ACC112 (cell line): ENCODE measurements at regions not wholly inside any gene's neighbourhood (a gene's known extent, or its start where the extent isn't known, plus 50 kb on each side); places are given as distances from the start of the nearest gene placed in this dataset.
"Not testable (repeated sequence)": the region's sequence is repeated elsewhere in the genome, so short reads cannot be mapped to it uniquely, and the experiment has no call there.

Source experiments
- H2AFZ ChIP-seq: fragments of 200-600 bp; sonication (generic); one replicate; pipeline ENCODE4 v1.6.0; 2017; ENCODE audit warnings: antibody characterized with exemption, low read length; ENCODE audit not compliant: unreplicated experiment
- H3K27ac ChIP-seq: fragments of 200-600 bp; sonication (generic); 2 replicates; pipeline ENCODE4 v1.5.1; 2014; ENCODE audit warnings: low read depth, mild to moderate bottlenecking, antibody characterized with exemption, low read length, moderate library complexity
- H3K27me3 ChIP-seq: fragments of 200-600 bp; sonication (generic); 2 replicates; pipeline ENCODE4 v1.6.1; 2014; ENCODE audit warnings: mild to moderate bottlenecking, antibody characterized with exemption, low read length, moderate library complexity, mixed read lengths; ENCODE audit not compliant: insufficient read depth
- H3K36me3 ChIP-seq: fragments of 200-600 bp; sonication (generic); 2 replicates; pipeline ENCODE4 v1.6.1; 2016; ENCODE audit warnings: mild to moderate bottlenecking, antibody characterized with exemption, low read length, moderate library complexity, mixed read lengths; ENCODE audit not compliant: insufficient read depth
- H3K4me1 ChIP-seq: fragments of 200-600 bp; sonication (generic); one replicate; pipeline ENCODE4 v1.6.1; 2016; ENCODE audit warnings: low read length, mixed read lengths; ENCODE audit not compliant: insufficient read depth, unreplicated experiment, control insufficient read depth
- H3K4me3 ChIP-seq: fragments of 200-600 bp; sonication (generic); 2 replicates; pipeline ENCODE4 v1.5.1; 2014; ENCODE audit warnings: mild to moderate bottlenecking, low read depth, low read length
- H3K79me2 ChIP-seq: fragments of 200-600 bp; sonication (generic); one replicate; pipeline ENCODE4 v1.6.0; 2016; ENCODE audit warnings: low read length; ENCODE audit not compliant: control insufficient read depth, unreplicated experiment, insufficient read depth

DNA sequence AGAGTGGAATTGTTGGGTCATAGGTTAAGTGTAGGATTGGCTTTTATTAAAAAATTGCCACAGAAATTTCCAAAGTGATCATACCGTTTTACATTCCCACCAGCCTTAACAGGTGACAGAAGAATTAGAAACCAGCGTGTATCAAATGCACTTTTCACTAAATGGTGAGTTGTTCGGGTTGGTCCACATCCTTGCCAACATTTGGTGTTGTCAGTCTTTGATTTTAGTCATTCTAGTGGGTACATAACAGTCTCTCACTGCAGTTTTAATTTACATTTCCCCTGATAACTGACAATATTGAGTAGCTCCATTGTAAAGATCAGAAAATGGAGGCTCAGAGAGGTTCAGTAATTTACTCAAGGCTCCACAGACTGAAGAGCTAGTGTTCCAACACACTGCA, 237.8 kb upstream of the LHX5 start:
- Histone ChIP-seq H3K27ac (no peak overlapping the region), H2AFZ (no peak overlapping the region), H3K27me3 (peaks cover 87% of the 10 kb centered on the region), H3K79me2 (no peaks in the 10 kb centered on the region), H3K4me1 (no peaks in the 10 kb centered on the region), H3K36me3 (no peaks in the 10 kb centered on the region), H3K4me3 (no peak overlapping the region)

DNA sequence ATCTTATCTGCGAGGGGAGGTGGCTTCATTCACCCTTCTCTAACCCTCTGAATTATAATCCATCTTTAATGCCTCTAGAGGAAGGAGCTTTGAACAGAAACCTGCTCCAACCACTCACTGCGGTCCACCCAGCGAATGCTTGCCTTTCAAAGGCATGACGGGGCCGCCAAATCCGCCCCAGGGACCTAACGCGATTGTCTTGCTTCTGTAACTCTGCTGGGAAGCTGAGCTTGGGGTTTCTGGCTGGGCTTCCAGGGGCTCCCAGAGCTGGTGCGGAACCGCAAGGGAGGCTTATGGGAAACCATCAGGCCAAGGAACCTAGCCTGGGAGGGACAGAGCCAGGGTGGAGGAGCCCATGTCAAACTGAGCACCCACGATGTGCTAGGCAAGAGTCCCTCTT, 231.2 kb upstream of the LHX5 start:
- H3K79me2 ChIP-seq: no peaks in the 10 kb centered on the region
- H3K4me1 ChIP-seq: no peaks in the 10 kb centered on the region
- H3K4me3 ChIP-seq: no peak overlapping the region
- H3K27ac ChIP-seq: no peak overlapping the region
- peaks cover 70% of the 10 kb centered on the region for H3K27me3 ChIP-seq
- H2AFZ ChIP-seq: no peak overlapping the region
- no peaks in the 10 kb centered on the region for H3K36me3 ChIP-seq

DNA sequence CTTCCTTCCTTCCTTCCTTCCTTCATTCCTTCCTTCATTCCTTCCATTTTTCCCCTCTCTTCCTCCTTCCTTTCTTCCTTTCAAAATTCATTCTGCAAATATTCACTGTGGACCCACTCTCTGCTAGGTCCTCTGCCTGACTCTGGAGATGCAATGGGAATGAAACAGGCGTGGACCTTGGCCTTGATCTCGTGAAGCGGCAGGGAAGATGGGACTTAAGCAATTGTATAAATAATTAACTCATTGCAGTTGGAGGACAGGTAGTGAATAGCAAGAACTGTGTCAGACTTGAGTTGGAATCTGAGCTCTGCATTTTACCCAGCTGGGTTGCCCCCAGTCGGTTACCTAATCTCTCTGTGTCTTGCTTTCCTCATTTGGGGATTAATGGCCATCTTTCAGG, 230.6 kb upstream of the LHX5 start:
- Histone ChIP-seq H3K4me1 (no peaks in the 10 kb centered on the region), H3K79me2 (no peaks in the 10 kb centered on the region), H3K4me3 (no peak overlapping the region), H2AFZ (no peak overlapping the region), H3K27ac (no peak overlapping the region), H3K36me3 (no peaks in the 10 kb centered on the region), H3K27me3 (peaks cover 70% of the 10 kb centered on the region)

DNA sequence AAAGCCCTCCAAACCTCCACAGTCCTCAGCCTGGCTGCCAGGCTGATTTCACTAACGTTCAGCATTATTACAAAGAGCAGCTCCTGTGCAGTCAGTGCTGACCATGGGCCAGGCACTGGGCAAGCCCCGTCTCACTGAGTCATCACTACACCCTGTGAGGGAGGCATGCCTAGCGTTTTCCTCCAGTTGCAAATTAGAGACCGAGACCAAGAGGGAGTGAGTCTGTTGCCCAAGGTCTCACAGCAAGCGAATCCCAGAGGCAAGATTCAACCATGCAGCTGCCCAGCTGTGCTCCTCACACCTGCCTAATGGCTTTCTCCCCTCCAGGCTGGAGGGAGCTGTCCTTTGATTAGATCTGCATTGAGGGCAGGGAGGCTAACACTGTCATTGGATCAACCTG, 229.3 kb upstream of the LHX5 start:
- Histone ChIP-seq H3K27ac (no peak overlapping the region), H3K36me3 (no peaks in the 10 kb centered on the region), H3K4me3 (no peak overlapping the region), H3K4me1 (no peaks in the 10 kb centered on the region), H3K79me2 (no peaks in the 10 kb centered on the region), H2AFZ (no peak overlapping the region), H3K27me3 (peaks cover 73% of the 10 kb centered on the region)

DNA sequence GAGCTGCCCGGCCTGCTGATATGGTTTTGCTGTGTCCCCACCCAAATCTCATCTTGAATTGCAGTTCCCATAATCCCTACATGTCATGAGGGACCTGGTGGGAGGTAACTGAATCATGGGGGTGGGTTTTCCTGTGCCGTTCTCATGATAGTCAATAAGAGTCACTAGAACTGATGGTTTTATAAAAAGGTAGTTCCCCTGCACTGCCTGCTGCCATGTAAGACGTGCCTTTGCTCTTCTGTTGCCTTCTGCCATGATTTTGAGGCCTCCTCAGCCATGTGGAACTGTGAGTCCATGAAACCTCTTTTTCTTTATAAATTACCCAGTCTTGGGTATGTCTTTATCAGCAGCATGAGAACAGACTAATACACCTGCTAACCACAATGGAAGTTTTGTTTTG, 228.3 kb upstream of the LHX5 start:
- H3K79me2 ChIP-seq, H3K4me1 ChIP-seq, H3K4me3 ChIP-seq, H2AFZ ChIP-seq, H3K36me3 ChIP-seq, H3K27ac ChIP-seq: not testable (repeated sequence)
- peaks cover 72% of the 10 kb centered on the region for H3K27me3 ChIP-seq

DNA sequence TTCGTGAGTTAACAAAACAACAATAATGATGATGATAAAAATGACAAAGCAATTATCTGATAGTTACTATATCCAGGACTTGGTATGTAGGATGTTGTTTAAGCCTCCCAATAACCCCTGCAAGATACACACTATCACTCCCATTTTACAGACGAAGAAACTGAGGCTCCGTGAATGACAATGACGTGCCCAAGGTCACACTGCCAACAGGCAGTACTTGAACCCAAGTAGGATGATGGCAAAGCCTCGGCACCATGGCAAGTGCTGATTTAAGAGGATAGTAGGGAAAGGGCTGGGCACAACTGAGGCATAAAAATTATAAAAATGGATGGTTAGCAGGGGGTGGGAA, 226.8 kb upstream of the LHX5 start:
- H3K79me2 ChIP-seq: no peaks in the 10 kb centered on the region
- peaks cover 75% of the 10 kb centered on the region for H3K27me3 ChIP-seq
- no peak overlapping the region for H3K4me3 ChIP-seq
- H3K36me3 ChIP-seq: no peaks in the 10 kb centered on the region
- H2AFZ ChIP-seq: no peak overlapping the region
- H3K27ac ChIP-seq: no peak overlapping the region
- H3K4me1 ChIP-seq: no peaks in the 10 kb centered on the region

DNA sequence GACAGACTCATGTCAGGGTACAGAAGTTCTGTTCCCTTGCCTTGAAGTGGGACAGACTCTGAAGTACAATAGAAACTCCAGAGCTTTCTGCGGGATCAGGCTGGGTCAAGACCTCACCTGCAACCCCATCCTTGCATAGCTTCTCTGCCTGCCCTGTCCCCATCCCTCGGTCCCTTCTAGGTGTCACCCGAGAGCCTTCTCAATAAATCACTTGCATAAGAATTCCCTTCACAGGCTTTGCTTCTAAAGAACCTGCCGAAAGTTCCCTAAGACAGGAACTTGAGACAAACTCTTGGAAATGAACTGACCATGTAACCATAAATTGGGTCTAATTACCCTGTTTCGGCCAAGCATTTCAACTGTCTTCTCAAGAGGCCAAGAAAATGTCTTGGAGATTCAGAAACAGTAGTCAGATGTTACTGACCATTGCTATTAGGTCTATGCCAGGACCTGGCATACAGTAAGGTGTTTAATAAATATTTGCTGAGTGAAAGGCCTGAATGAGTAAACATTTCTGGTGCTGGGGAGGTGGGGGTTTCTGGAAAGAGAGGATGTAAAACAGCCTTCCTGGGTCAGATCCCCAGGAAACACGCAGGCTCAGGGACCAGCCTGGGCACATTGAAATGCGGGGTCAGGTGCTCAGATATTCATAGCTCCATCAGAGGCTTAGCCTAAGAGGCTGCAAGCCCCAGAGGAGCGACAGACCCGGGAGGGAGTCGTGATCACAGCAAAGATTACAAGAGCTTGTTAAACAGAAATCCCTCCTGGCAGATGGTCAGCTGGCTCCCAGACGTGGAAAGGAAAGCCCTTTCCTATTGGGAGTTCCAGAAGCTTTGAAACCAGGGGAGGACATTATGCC, 226.2 kb upstream of the LHX5 start:
- no peaks in the 10 kb centered on the region for H3K4me1 ChIP-seq
- peaks cover 75% of the 10 kb centered on the region for H3K27me3 ChIP-seq
- H3K79me2 ChIP-seq: no peaks in the 10 kb centered on the region
- no peaks in the 10 kb centered on the region for H3K36me3 ChIP-seq
- H3K4me3 ChIP-seq: no peak overlapping the region
- no peak overlapping the region for H2AFZ ChIP-seq
- no peak overlapping the region for H3K27ac ChIP-seq

DNA sequence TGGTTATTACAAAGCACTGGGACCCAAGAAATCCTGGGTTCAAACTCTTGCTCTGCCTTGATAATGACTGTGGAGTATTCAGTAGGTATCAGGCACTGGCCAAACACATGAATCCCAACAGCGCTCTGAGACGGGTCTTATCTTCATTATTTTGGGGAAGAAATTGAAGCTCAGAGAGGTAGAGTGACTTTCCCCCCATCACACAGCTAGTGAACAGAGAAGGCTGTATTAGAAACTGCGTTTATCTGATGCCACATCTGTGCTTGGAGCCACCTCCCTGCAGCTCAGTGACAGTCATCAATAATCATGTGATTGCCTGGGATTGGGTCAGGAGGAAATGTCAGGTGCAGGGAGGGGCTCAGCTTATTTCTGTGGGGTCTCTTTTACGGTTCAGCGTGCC, 225.4 kb upstream of the LHX5 start:
- Histone ChIP-seq H3K4me1 (no peaks in the 10 kb centered on the region), H3K27ac (no peak overlapping the region), H3K79me2 (no peaks in the 10 kb centered on the region), H3K36me3 (no peaks in the 10 kb centered on the region), H3K4me3 (no peak overlapping the region), H2AFZ (no peak overlapping the region), H3K27me3 (peaks cover 74% of the 10 kb centered on the region)

DNA sequence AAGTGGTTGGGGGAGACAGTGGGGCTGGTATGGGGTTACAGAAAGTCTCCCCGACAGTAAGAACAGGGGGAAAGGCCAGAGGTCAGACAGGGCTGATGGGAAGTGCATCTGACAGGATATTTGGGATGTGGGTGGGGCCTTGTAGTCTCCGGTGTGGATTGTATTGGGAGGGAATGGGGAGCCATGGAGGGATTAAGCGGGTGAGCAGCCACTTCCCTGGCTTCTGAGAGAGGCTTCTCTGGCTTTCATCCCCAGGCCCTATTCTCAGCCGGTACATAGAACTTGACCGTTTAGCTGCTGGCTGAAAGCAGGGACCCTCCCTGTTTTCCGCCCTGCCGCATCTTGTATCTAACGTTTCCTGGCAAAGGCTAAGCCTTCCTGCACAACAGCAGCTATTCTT, 222.0 kb upstream of the LHX5 start:
- Histone ChIP-seq H3K36me3 (no peaks in the 10 kb centered on the region), H3K4me3 (no peak overlapping the region), H2AFZ (no peak overlapping the region), H3K27ac (no peak overlapping the region), H3K79me2 (no peaks in the 10 kb centered on the region), H3K4me1 (no peaks in the 10 kb centered on the region), H3K27me3 (peaks cover 97% of the 10 kb centered on the region)

DNA sequence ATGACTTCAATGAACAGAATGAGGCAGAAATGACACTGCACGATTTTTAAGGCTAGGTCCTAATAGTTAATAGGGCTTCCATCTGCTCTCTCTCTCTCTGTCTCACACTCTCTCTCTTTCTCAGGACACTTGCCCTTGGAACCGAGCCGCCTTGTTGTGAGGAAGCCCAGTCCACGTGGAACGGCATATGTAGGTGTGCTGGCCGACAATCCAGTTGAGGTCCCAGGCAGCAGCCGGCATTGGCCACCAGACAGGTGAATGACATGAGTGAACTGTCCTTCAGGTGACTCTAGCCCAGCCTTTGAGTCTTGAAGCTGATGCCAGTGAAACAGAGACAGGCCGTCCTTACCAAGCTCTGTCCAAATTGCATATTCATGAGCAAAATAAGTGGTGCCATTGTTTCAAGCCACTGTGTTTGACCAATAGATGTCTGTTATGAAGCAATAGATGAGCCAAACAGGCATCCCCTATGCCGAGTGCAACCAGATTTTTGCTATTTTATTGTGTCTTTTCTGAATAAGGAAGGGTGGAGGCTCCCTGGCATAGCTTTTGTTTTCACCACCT, 217.5 kb upstream of the LHX5 start:
- peaks cover 76% of the 10 kb centered on the region for H3K27me3 ChIP-seq
- no peaks in the 10 kb centered on the region for H3K36me3 ChIP-seq
- no peak overlapping the region for H3K4me3 ChIP-seq
- H3K4me1 ChIP-seq: no peaks in the 10 kb centered on the region
- no peak overlapping the region for H2AFZ ChIP-seq
- no peaks in the 10 kb centered on the region for H3K79me2 ChIP-seq
- no peak overlapping the region for H3K27ac ChIP-seq

DNA sequence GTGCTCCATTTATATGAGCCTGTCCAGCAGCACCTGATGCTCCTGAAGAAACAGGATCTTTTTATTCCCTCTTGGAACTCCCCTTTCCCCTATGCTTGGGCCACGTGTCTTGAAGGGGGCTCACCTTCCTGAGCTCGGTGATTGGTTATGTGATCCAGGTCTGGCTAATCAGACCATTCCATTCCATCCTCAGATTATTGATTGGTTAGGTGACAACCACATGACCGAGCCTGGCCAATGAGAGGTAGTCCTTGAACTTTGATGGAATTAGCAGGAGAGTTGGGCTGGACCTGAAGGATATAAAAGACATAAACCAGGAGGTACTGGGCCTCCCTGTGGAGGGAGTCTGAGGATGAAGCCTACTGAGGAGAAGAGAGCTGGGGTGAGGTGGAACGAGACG, 216.6 kb upstream of the LHX5 start:
- Histone ChIP-seq H3K27ac (no peak overlapping the region), H2AFZ (no peak overlapping the region), H3K4me1 (no peaks in the 10 kb centered on the region), H3K79me2 (no peaks in the 10 kb centered on the region), H3K27me3 (peaks cover 76% of the 10 kb centered on the region), H3K4me3 (no peak overlapping the region), H3K36me3 (no peaks in the 10 kb centered on the region)
